ENCODE measurements at regions not wholly inside any gene's neighbourhood (a gene's known extent, or its start where the extent isn't known, plus 50 kb on each side); places are given as distances from the start of the nearest gene placed in this dataset.

DNA sequence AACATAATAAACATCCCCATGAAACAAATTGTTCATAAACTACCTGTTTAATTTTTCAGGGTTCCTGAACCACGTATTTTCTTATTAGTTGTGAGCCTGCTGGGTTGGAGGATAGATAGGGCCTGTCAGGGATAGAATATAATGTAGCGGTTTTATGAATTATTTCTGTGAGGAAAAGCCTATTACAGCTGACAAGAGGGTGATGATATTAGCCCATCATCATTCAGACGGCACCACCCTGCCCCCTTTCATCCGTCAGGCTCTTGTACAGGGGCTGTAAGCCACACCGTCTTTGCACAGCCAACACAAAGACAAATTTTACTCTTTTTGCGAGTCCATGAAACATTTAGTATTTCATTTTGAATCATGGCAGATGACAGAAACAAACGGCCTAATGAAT lies 335.3 kb upstream of the TMCO5A start:
- no peak overlapping the region for H3K4me3 ChIP-seq (ENCODE audit: control insufficient read depth, low read depth, low read length)
- DNase-seq (ENCODE audit: low read depth), result no peak
- TF ChIP-seq, protein P1, sequence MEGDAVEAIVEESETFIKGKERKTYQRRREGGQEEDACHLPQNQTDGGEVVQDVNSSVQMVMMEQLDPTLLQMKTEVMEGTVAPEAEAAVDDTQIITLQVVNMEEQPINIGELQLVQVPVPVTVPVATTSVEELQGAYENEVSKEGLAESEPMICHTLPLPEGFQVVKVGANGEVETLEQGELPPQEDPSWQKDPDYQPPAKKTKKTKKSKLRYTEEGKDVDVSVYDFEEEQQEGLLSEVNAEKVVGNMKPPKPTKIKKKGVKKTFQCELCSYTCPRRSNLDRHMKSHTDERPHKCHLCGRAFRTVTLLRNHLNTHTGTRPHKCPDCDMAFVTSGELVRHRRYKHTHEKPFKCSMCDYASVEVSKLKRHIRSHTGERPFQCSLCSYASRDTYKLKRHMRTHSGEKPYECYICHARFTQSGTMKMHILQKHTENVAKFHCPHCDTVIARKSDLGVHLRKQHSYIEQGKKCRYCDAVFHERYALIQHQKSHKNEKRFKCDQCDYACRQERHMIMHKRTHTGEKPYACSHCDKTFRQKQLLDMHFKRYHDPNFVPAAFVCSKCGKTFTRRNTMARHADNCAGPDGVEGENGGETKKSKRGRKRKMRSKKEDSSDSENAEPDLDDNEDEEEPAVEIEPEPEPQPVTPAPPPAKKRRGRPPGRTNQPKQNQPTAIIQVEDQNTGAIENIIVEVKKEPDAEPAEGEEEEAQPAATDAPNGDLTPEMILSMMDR (IDR thresholded peaks at IDR 0.05; ENCODE audit: control insufficient read depth, insufficient read depth, low read depth, low read length, missing control alignments), result no peak

DNA sequence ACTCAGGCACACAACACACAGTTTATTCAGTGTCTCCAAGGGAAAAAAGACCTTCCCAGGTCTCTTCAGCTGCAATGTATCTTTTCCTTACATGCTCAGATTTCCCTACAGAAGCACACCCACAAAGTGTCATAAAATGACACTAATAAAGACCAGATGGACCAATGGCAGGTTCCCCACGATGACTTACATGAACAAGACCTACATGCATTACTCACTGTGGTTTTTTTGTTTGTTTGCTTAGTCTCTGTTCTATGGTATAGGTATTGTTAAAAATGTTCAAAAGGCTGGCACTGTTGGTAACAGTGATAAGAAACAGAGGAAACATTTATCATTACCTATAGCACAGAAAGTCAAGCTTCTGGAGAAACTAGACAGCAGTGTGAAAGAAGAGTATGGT lies 318.2 kb upstream of the TMCO5A start:
- DNase-seq (ENCODE audit: low read depth), result no peak
- TF ChIP-seq, protein P1 (IDR thresholded peaks at IDR 0.05; ENCODE audit: control insufficient read depth, insufficient read depth, low read depth, low read length, missing control alignments), result no peak
- no peak overlapping the region for H3K4me3 ChIP-seq (ENCODE audit: control insufficient read depth, low read depth, low read length)

DNA sequence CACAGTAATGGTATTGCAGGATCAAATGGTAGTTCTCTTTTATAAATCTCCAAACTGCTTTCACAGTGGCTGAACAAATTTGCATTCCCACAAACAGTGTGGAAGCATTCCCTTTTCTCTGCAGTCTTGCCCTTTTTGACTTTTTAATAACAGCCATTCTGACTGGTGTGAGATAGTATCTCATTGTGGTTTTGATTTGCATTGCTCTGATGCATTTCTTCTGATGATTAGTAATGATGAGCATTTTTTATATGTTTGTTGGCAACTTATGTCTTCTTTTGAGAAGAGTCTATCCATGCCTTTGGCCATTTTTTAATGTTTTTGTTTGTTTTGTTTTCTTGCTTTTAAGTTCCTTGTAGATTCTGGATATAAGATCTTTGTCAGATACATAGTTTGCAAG lies 316.1 kb upstream of the TMCO5A start:
- TF ChIP-seq, protein P1 (IDR thresholded peaks at IDR 0.05; ENCODE audit: control insufficient read depth, insufficient read depth, low read depth, low read length, missing control alignments), result no peak
- no peak for DNase-seq (ENCODE audit: low read depth)

DNA sequence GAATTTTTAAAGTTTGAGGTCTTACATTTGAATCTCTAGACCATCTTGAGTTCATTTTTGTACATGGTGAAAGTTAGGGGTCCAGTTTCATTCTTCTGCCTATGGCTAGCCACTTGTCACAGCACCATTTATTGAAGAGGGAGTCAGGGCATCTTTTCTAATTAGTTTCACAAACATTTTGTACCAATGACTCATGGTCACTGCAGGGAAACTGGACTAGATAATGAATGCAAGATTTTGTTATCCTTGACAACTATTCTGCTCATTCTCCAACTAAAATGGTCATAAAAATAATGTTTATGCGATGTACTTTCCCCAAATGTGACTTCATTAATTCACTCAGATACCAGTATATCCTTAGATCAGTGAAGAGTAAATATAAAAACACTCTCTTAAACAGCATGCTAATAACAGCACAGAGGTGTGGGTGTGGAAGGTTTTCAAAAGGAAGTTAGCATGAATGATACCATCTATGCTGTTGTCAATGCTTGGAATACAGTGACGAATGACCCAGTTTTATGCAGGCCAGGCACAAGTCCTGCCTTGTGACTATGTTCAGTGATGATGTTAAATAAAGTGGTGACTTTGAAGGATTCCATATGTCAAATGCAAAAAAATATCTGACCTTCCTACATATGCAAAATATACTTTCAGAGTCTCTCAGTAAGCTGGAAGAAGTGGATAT lies 314.9 kb upstream of the TMCO5A start:
- TF ChIP-seq, protein P1 (IDR thresholded peaks at IDR 0.05; ENCODE audit: control insufficient read depth, insufficient read depth, low read depth, low read length, missing control alignments), result no peak
- H3K4me3 ChIP-seq (ENCODE audit: control insufficient read depth, low read depth, low read length), result no peak overlapping the region
- DNase-seq (ENCODE audit: low read depth), result no peak

More for the DNA sequence above, 316.1 kb upstream of the TMCO5A start:
- no peak overlapping the region for H3K4me3 ChIP-seq (ENCODE audit: control insufficient read depth, low read depth, low read length)

DNA sequence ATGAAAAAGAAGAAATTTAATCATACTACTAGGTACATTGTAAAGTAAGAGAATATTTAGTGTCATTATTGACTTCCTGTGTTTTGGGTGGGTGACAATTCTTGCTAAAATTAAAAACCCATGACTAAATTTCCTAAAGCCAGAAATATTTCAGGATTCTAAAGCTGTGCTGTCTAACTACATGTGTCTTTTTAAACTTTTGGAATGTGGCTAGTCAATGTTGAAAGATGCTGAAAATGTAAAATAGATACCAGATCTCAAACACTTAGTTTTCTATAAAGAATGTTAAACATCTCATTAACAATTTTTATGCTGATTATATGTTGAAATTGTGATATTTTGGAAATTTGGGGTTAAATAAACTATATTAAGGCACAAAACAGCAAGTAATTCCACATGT lies 308.9 kb upstream of the TMCO5A start:
- no peak overlapping the region for H3K4me3 ChIP-seq (ENCODE audit: control insufficient read depth, low read depth, low read length)
- TF ChIP-seq, protein P1 (IDR thresholded peaks at IDR 0.05; ENCODE audit: control insufficient read depth, insufficient read depth, low read depth, low read length, missing control alignments), result no peak
- DNase-seq (ENCODE audit: low read depth), result no peak

DNA sequence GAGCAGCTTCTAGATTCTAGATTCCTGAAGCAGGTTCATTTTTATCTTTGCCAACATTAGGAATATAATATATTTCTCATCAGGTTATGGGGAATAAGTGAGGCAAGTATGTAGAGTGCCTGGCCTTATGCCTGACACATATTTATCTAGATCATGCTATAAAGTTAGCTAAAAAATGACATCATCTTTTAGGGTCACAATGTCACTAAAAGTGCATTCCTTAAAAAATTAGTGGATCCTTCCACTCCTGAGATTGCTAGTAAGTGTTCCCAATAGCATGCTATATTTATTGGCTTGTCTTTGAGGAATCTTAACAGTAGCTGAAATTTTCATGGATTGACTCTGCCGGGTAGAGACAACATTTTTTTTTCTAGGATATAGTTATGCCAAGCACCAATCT lies 305.9 kb upstream of the TMCO5A start:
- no peak for DNase-seq (ENCODE audit: low read depth)
- TF ChIP-seq, protein P1 (IDR thresholded peaks at IDR 0.05; ENCODE audit: control insufficient read depth, insufficient read depth, low read depth, low read length, missing control alignments), result no peak
- H3K4me3 ChIP-seq (ENCODE audit: control insufficient read depth, low read depth, low read length), result no peak overlapping the region

Measured in AG09309 (cell line).